ENCODE measurements at regions not wholly inside any gene's neighbourhood (a gene's known extent, or its start where the extent isn't known, plus 50 kb on each side); places are given as distances from the start of the nearest gene placed in this dataset.

GRCh38 chr11:96464700-96465307 is 75.0 kb downstream of the JRKL start:
- no peak overlapping the region for H3K27ac ChIP-seq
- intact Hi-C loops (cut with DNase I) = no loop called here
- peaks cover 5% of the 10 kb centered on the region for H3K27me3 ChIP-seq
- no peaks in the 10 kb centered on the region for H3K9me3 ChIP-seq
- no peaks in the 10 kb centered on the region for H3K36me3 ChIP-seq
- no peak overlapping the region for H3K4me3 ChIP-seq
- peaks cover 8% of the 10 kb centered on the region for H3K4me1 ChIP-seq
- peak; percentile 76 for TF ChIP-seq CTCF (IDR thresholded peaks at IDR 0.05)
- DNase-seq = no peak
- ATAC-seq = peak; percentile 91

- no peak overlapping the region for H3K27ac ChIP-seq
- ATAC-seq (no peak), DNase-seq (no peak)
- TF ChIP-seq CTCF (IDR thresholded peaks at IDR 0.05) = no peak
- H3K36me3 ChIP-seq = no peaks in the 10 kb centered on the region
- no peaks in the 10 kb centered on the region for H3K9me3 ChIP-seq
- peaks cover 5% of the 10 kb centered on the region for H3K27me3 ChIP-seq
- H3K4me3 ChIP-seq = no peak overlapping the region
- H3K4me1 ChIP-seq = peaks cover 8% of the 10 kb centered on the region
- intact Hi-C loops (cut with DNase I) = no loop called here
Measured at GRCh38 chr11:96465512-96465911, 75.7 kb downstream of the JRKL start.

GRCh38 chr11:96466607-96467006 is 76.8 kb downstream of the JRKL start:
- DNase-seq (no peak), ATAC-seq (no peak)
- Histone ChIP-seq H3K27me3 (peaks cover 5% of the 10 kb centered on the region), H3K9me3 (no peaks in the 10 kb centered on the region), H3K4me3 (no peak overlapping the region), H3K36me3 (no peaks in the 10 kb centered on the region), H3K4me1 (peaks cover 8% of the 10 kb centered on the region), H3K27ac (no peak overlapping the region)
- intact Hi-C loops (cut with DNase I) = no loop called here
- no peak for TF ChIP-seq CTCF (IDR thresholded peaks at IDR 0.05)

- ATAC-seq = no peak
- H3K4me3 ChIP-seq = no peak overlapping the region
- intact Hi-C loops (cut with DNase I) = no loop called here
- H3K27ac ChIP-seq = no peak overlapping the region
- H3K36me3 ChIP-seq = no peaks in the 10 kb centered on the region
- H3K4me1 ChIP-seq = no peaks in the 10 kb centered on the region
- DNase-seq = no peak
- TF ChIP-seq CTCF (IDR thresholded peaks at IDR 0.05) = no peak
- peaks cover 6% of the 10 kb centered on the region for H3K9me3 ChIP-seq
- H3K27me3 ChIP-seq = no peaks in the 10 kb centered on the region
Measured at GRCh38 chr11:96469776-96470175, 80.0 kb downstream of the JRKL start.

GRCh38 chr11:96470521-96470920 is 80.7 kb downstream of the JRKL start:
- H3K4me1 ChIP-seq = no peaks in the 10 kb centered on the region
- intact Hi-C loops (cut with DNase I) = no loop called here
- no peak for DNase-seq
- H3K27me3 ChIP-seq = no peaks in the 10 kb centered on the region
- H3K9me3 ChIP-seq = peaks cover 6% of the 10 kb centered on the region
- no peak overlapping the region for H3K4me3 ChIP-seq
- no peak overlapping the region for H3K27ac ChIP-seq
- no peak for TF ChIP-seq CTCF (IDR thresholded peaks at IDR 0.05)
- H3K36me3 ChIP-seq = no peaks in the 10 kb centered on the region
- ATAC-seq = no peak

- Histone ChIP-seq H3K4me3 (no peak overlapping the region), H3K27me3 (no peaks in the 10 kb centered on the region), H3K4me1 (no peaks in the 10 kb centered on the region), H3K36me3 (no peaks in the 10 kb centered on the region), H3K27ac (no peak overlapping the region), H3K9me3 (peaks cover 6% of the 10 kb centered on the region)
- TF ChIP-seq CTCF (IDR thresholded peaks at IDR 0.05) = no peak
- intact Hi-C loops (cut with DNase I) = no loop called here
- peak; percentile 19 for ATAC-seq
- no peak for DNase-seq
Measured at GRCh38 chr11:96472085-96472484, 82.3 kb downstream of the JRKL start.

Data from upper lobe of right lung (tissue), 1 donor.